Uterus (tissue), 3 donors: ENCODE measurements at regions not wholly inside any gene's neighbourhood (a gene's known extent, or its start where the extent isn't known, plus 50 kb on each side); places are given as distances from the start of the nearest gene placed in this dataset.
"Not testable (repeated sequence)": the region's sequence is repeated elsewhere in the genome, so short reads cannot be mapped to it uniquely, and the experiment has no call there.

Experiments
- DNase-seq, 2 donors: peaks; one replicate each; pipeline ENCODE4 v3.0.0-alpha.2; 2019 to 2020
- H3K27ac ChIP-seq, 2 donors: fragments of 200-600 bp; sonication (generic); 1 replicate in 1 of 2; 2 replicates in 1 of 2; pipeline ENCODE4 v1.5.1; 2016 to 2018
- H3K27me3 ChIP-seq, 2 donors: fragments of 200-600 bp; sonication (generic); one replicate each; pipeline ENCODE4 v1.5.1; 2018 to 2019; ENCODE audit warnings: control low read depth in 1 of 2
- H3K36me3 ChIP-seq, 2 donors: fragments of 200-600 bp; sonication (generic); one replicate each; pipeline ENCODE4 v1.5.1; 2019; ENCODE audit warnings: control low read depth in 1 of 2
- H3K4me1 ChIP-seq, 2 donors: fragments of 200-600 bp; sonication (generic); one replicate each; pipeline ENCODE4 v1.5.1; 2018 to 2019; ENCODE audit warnings: control low read depth in 1 of 2
- H3K4me3 ChIP-seq, 2 donors: fragments of 200-600 bp; sonication (generic); 1 replicate in 1 of 2; 2 replicates in 1 of 2; pipeline ENCODE4 v1.5.1; 2018 to 2019; ENCODE audit warnings: mild to moderate bottlenecking in 1 of 2
- H3K9me3 ChIP-seq, 2 donors: fragments of 200-600 bp; sonication (generic); one replicate each; pipeline ENCODE4 v1.5.1; 2019; ENCODE audit warnings: control low read depth in 1 of 2
- POLR2A ChIP-seq, 2 donors: fragments of 450-650 bp; IDR thresholded peaks; one replicate each; pipeline ENCODE4 v1.6.1; 2016; ENCODE audit warnings: antibody characterized with exemption in 2 of 2, mild to moderate bottlenecking in 1 of 2, moderate library complexity in 1 of 2
- intact Hi-C: fragments of 100-400 bp; cut with DNase I; formaldehyde crosslinking; loops from one replicate; pipeline ENCODE4 v1.15.1; 2023; ENCODE audit warnings: low total_unique reads
- TF ChIP-seq, protein P1 (sequence below), 4 experiments: fragments of 200-600 bp in 2 of 4; fragments of 450-650 bp in 2 of 4; sonication (generic) in 2 of 4; IDR thresholded peaks; one replicate each; pipeline ENCODE4 v1.5.1; 2016 to 2019; ENCODE audit warnings: antibody characterized with exemption in 4 of 4, mild to moderate bottlenecking in 2 of 4, moderate library complexity in 1 of 4
- donor health status: DM: yes; HTN: yes; CAD: no.

DNA sequence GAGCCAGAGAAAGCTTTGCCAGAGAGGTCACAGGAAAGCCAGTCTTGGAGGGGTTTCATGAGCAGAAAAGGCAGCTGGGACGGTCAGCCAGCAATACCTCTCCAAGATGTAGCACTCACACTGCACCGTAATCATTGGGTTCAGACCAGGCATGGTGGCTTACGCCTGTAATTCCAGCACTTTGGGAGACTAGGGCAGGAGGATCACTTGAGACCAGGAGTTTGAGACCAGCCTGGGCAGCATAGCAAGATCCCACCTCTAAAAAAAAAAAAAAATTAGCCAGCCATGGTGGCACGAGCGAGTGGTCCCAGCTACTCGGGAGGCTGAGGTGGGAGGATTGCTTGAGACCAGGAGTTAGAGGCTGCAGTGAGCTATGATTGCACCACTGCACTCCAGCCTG lies 90.2 kb upstream of the CUX1 start:
- Histone ChIP-seq H3K27ac (no peak overlapping the region), H3K4me1 (no peaks in the 10 kb centered on the region), H3K27me3 (no peaks in the 10 kb centered on the region), H3K9me3 (no peaks in the 10 kb centered on the region), H3K36me3 (no peaks in the 10 kb centered on the region), H3K4me3 (no peak overlapping the region)
- DNase-seq: no peak
- TF ChIP-seq, protein P1, sequence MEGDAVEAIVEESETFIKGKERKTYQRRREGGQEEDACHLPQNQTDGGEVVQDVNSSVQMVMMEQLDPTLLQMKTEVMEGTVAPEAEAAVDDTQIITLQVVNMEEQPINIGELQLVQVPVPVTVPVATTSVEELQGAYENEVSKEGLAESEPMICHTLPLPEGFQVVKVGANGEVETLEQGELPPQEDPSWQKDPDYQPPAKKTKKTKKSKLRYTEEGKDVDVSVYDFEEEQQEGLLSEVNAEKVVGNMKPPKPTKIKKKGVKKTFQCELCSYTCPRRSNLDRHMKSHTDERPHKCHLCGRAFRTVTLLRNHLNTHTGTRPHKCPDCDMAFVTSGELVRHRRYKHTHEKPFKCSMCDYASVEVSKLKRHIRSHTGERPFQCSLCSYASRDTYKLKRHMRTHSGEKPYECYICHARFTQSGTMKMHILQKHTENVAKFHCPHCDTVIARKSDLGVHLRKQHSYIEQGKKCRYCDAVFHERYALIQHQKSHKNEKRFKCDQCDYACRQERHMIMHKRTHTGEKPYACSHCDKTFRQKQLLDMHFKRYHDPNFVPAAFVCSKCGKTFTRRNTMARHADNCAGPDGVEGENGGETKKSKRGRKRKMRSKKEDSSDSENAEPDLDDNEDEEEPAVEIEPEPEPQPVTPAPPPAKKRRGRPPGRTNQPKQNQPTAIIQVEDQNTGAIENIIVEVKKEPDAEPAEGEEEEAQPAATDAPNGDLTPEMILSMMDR (IDR thresholded peaks at IDR 0.05): no peak
- no peak for TF ChIP-seq POLR2A (IDR thresholded peaks at IDR 0.05)
- intact Hi-C loops: no loop called here

GRCh38 chr7:101728128-101728527 lies 89.3 kb upstream of the CUX1 start:
- no peaks in the 10 kb centered on the region for H3K36me3 ChIP-seq
- TF ChIP-seq POLR2A (IDR thresholded peaks at IDR 0.05): no peak
- TF ChIP-seq, protein P1 (IDR thresholded peaks at IDR 0.05): no peak
- H3K4me3 ChIP-seq: no peak overlapping the region
- no peak for DNase-seq
- no peaks in the 10 kb centered on the region for H3K27me3 ChIP-seq
- no peak overlapping the region for H3K27ac ChIP-seq
- H3K9me3 ChIP-seq: no peaks in the 10 kb centered on the region
- intact Hi-C loops: no loop called here
- no peaks in the 10 kb centered on the region for H3K4me1 ChIP-seq

GRCh38 chr7:101728873-101729240 lies 88.6 kb upstream of the CUX1 start:
- intact Hi-C loops, H3K4me3 ChIP-seq, H3K9me3 ChIP-seq, H3K36me3 ChIP-seq, DNase-seq, H3K4me1 ChIP-seq, H3K27ac ChIP-seq, H3K27me3 ChIP-seq: not testable (repeated sequence)

GRCh38 chr7:101729241-101729883 lies 88.1 kb upstream of the CUX1 start:
- Histone ChIP-seq H3K4me3 (no peak overlapping the region), H3K36me3 (no peaks in the 10 kb centered on the region), H3K9me3 (no peaks in the 10 kb centered on the region), H3K27me3 (no peaks in the 10 kb centered on the region), H3K27ac (no peak overlapping the region), H3K4me1 (no peaks in the 10 kb centered on the region)
- intact Hi-C loops: no loop called here
- no peak for DNase-seq
- no peak for TF ChIP-seq POLR2A (IDR thresholded peaks at IDR 0.05)
- TF ChIP-seq, protein P1 (IDR thresholded peaks at IDR 0.05): no peak

- no peaks in the 10 kb centered on the region for H3K27me3 ChIP-seq
- no peaks in the 10 kb centered on the region for H3K36me3 ChIP-seq
- no peaks in the 10 kb centered on the region for H3K9me3 ChIP-seq
- no peak for DNase-seq
- H3K4me3 ChIP-seq: no peak overlapping the region
- intact Hi-C loops: no loop called here
- no peak overlapping the region for H3K27ac ChIP-seq
- no peaks in the 10 kb centered on the region for H3K4me1 ChIP-seq
- TF ChIP-seq, protein P1 (IDR thresholded peaks at IDR 0.05): no peak
- TF ChIP-seq POLR2A (IDR thresholded peaks at IDR 0.05): no peak
Measured at GRCh38 chr7:101731502-101732084, 85.8 kb upstream of the CUX1 start.
